HG03066 (cell line): ENCODE measurements at regions not wholly inside any gene's neighbourhood (a gene's known extent, or its start where the extent isn't known, plus 50 kb on each side); places are given as distances from the start of the nearest gene placed in this dataset.
"Not testable (repeated sequence)": the region's sequence is repeated elsewhere in the genome, so short reads cannot be mapped to it uniquely, and the experiment has no call there.

Experiments
- ATAC-seq: cut with Tn5 transposase; IDR thresholded peaks from one replicate; pipeline ENCODE4 v1.9.1; 2021; ENCODE audit warnings: low read depth; ENCODE audit not compliant: unreplicated experiment

DNA sequence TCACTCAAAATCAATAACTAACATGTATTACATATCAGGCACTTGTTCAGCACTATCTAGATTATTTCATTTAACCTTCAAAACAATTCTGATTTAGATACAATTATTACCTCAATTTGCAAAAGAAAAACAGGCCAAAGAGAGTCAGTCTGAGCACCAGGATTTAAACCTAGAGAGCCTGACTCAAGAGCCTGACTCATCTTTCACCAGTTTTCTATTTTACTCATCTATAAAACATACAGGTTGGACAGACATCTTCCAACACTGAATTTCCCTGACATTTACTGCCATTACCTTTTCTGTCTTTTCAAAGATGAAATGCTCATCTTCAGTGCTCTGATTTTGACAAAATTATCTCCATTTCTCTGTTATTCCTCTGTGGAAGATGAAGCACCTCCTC, 116.5 kb downstream of the MRPL39 start:
- no peak for ATAC-seq

DNA sequence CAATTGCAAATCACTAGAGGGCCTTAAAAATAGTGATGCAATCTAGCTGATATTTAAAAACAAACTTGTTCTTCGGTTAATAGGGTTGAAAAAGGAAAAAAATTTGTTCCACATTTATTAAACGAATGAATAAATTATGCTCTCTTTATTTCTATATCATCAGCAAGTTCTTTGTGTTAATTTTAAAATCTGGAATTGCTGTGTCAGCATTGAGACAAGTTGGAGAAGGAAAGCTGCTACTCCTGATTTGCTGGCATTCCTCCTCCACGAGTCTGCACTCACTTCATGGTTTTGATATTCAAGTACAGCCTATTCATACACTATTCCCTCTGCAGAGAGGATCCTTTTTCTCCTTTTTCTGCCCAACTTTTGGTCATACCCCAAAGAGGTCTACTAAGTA, 117.6 kb downstream of the MRPL39 start:
- ATAC-seq = no peak

DNA sequence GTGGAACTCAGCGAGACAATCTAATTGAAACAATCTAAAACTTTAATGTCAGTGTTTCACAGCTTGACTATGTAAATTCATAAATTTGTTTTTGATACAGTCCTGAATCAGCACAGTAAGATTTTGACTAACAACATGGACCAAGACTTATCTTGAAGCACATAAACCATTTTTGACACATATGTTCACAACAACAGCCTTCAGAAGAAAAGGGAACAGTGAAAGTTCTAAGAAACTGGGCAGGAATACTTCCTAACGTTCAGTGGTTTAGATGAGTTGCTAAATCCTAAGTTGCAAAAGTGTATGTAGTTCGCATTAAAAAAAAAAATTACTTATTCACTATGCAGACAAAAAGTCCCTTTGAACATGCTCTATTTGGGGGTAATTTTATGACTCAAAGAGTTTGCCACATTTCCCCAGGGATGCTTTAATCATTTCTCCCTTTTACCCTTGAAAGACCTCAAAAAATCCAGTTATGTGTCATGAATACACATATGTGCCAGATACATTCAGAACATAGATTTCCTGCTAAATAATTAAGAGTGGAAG, 120.2 kb downstream of the MRPL39 start:
- ATAC-seq = peak; percentile 59

DNA sequence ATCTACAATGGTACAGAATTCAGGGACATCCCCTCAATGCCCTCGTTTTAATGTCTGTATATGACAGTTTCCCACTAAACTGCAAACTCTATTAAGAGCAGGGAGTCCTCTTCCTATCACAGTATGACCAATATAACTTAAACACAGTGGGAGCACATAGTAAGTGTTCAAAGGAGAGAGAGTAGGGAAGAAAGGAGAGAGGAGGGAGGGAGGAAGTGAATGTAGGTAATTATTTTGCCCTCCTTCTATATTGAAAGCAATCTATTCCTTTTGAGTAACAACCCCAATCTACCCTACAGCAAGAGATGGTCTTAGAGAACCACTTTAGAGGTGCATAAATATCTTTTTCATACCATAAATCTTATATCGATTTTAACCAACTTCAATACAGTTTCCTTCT, 121.4 kb downstream of the MRPL39 start:
- no peak for ATAC-seq

DNA sequence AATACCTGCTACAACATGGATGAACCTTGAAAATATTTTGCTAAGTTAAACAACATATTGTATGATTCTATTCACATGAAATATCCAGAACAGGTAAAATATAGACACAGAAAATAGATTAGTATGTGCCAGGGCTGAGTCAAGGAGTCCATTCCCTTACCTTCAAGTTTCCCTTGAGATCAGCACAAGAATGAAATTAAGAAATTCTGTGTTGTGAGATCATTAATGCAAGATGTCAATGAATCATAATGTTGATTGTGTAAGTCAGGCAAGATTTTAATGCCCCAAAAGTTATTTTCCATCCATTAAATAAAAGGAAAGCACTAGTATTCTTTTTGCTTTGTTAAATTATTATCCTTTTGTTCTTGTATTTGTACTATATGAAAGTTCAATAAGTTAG, 139.4 kb downstream of the MRPL39 start:
- no peak for ATAC-seq

DNA sequence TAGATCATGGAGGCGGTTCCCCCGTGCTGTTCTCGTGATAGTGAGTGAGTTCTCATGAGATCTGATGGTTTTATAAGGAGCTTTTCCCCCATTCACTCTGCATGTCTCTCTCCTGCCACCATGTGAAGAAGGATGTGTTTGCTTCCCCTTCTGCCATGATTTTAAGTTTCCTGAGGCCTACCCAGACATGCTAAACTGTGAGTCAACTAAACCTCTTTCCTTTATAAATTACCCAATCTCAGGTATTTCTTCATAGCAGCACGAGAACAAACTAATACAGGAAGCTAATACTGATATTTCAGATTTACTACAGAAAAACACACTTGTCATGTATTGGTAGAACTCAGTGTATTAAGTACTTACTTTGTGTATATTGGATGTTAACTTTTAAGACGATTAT, 140.2 kb downstream of the MRPL39 start:
- ATAC-seq = not testable (repeated sequence)

DNA sequence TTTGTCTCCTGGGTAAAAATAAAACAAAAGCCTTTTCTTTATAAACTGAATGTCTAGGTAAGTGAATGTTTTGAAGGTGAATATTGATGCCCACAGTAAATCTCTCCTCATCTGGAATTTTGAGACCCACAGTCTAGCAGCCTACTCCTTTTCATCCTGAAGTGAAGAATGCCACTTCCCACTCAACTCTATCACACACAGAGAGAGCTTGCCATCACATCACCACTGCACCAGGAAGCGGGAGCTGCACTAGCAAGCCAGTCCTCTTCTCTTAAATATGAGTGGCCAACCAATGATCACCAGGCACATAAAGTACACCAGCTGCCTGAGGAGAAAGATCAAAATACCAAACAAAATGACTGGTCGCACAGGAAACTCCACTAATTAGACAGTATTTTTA, 140.8 kb downstream of the MRPL39 start:
- no peak for ATAC-seq

DNA sequence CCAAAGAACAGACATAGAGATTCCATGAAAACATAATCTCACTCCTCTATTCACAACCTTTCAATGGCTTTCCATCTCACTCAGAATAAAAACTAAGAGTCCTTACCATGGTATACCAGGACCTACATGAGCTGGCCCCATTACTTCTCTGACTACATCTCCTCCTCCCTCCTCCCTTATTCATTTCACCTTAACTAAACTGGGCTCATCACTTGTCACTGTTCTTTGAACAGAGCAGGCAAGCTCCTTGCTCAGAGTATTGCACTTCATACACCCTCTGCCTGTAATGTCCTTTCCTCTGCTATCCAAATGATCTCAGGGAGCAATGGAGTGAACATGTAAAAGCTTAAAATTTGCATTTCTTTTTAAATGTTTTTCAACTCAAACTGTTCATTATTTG, 142.0 kb downstream of the MRPL39 start:
- ATAC-seq = no peak

DNA sequence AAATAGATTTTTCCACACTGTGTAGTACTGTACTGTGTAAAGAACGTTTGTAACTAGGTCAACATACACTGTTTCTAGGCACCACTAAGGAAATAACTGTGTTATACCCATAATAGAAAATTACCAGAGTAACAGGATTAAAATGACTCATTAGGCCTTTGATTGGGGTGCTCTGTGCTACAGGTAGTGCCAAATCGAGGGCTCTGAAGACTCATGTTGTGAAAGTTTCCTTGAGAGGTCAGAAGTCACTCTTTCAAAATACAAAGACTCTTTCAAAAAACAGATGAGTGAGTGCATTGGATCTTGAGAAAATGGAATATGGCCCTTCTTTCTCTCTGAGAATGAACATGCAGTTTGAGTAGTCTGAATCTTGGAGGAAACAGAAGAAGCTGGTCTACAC, 143.0 kb downstream of the MRPL39 start:
- ATAC-seq = no peak

DNA sequence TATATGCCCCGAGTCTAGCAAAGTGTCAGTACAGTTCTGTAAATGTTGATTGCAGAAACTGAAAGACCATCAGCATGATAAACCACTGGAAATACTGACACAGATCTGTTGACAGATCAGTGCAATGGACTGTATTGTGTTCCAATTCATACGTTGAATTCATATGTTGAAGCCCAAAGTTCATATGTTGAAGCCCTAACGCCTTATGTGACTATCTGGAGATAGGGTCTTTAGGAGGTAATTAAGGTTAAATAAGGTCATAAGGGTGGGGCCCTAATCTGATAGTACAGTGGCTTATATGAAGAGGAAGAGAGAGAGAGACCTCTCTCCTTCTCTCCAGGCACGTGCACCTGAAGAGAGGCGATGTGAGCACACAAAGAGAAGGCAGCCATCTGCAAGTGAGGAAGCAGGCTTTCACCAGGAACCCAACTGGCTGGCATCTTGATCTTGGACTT, 144.7 kb downstream of the MRPL39 start:
- peak; percentile 52 for ATAC-seq

DNA sequence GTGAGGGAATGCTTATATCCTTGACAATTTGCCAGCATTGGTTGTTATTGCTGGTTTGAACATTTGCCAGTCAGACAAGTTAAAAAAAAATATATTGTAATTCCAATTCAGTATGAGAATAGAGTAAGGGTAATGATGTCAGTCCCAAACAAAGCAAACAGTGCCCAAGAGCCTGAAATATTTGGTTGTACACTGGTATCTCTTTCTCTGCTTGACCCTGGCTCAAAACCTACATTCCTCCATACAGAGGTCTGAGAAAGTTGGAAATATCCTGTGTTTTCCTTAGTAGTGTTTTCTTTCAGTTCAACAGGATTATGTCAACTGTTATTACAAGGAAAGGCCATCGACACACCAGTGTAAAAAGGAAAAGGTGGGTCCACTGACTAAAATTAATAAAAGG, 145.6 kb downstream of the MRPL39 start:
- no peak for ATAC-seq

DNA sequence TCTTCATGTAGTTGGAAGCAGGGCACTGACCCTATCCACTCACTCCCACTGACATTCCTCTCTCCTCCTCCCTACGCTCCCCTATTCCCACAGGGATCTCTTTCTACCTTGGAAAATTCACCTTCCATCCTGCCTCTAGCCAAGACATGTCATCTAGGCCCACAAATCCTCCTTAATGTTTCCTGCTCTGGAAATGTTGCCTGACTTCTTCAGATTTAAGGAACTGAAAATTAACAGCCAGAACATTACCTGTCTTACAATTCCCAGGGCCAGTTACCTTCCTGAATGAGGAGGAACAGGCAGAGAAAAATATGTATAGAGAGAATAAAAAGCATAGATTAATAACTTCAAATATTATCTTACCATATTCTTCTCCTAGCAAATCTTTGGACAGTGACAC, 147.3 kb downstream of the MRPL39 start:
- ATAC-seq = no peak

DNA sequence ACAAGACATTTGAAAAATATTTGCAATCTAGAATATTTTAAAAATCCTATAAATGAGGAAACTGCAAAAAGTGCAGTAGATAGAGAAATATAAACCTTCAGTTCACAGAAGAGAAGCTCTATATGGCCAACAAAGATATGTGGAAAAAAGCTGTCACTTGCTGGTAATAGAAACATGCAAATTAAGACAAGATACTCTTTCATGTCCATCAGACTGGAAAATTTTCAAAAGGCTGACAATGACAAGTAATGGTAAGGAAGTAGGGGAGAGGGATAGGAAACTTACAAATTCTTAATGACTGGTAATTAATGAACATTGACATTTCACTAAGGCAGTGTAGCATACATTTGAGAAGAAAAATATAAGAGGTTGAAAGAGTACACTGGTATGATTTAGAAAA, 147.9 kb downstream of the MRPL39 start:
- ATAC-seq = no peak

DNA sequence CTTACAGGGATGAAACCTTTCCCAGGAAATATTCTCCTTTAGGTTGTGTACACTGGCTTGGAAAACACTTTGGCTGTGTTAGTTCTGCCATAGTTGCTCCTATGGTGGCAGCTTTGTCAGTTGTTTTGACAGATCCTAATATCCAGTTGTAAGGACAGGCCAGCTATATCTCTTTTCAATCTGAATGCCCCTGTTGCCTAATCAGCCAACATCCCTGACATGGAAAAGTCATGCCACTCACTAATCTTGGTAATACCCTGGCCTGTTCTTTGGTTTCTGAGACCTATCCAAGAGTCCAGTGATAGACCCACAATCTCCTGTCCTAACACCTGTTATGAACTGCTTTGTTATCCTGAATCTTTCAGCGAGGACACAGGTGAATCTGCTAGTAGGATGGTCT, 148.8 kb downstream of the MRPL39 start:
- no peak for ATAC-seq

DNA sequence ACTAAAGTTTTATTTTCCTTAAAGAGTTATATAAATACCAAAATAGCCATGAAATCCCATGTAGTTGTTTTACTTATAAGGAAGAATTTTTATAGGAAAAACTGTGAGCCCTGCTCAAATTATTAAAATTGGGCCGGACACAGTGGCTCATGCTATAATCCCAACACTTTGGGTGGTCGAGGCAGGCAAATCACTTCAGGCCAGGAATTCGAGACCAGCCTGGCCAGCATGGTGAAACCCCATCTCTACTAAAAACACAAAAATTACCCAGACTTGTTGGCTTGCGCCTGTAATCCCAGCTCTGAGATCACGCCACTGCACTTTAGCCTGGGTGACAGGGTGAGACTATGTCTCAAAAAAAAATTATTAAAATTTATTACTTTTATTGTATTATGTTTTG, 149.3 kb downstream of the MRPL39 start:
- no peak for ATAC-seq

DNA sequence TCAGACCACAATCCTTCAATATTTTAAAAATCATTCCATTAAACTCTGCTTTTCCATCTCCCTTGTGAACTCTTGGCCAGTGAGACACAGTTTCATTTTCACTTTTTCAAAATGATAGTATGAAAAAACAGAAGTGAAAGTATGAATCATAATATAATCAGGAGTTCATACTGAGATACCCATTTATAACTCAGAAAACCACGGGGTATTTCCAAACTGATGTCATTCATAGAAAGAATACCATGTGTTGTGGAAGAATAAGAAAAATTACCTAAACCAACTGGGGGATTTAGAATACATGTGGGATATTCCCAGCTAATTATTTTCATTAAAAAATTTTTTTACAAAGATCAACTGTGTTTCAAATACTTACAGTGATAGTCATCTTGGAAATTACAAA, 149.9 kb downstream of the MRPL39 start:
- ATAC-seq = peak; percentile 65

DNA sequence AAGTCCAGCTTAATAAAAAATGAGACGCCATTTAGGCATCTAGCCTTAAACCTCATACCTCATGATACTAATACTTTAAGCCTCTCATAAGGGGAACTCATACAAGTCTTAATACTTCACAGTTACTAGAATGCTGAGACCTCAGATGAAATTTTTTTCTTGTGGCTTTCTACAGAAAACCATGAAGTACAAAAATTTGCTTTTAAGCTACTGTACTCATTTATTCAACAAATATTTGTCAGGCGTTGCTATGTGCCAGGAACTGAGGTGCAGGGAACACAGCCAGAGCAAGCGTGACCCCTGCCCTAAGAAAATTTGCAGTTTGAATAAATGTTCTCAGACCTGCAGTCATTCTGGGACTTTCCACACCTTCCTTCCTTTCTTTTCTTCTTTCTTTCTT, 150.6 kb downstream of the MRPL39 start:
- ATAC-seq = peak; percentile 34

DNA sequence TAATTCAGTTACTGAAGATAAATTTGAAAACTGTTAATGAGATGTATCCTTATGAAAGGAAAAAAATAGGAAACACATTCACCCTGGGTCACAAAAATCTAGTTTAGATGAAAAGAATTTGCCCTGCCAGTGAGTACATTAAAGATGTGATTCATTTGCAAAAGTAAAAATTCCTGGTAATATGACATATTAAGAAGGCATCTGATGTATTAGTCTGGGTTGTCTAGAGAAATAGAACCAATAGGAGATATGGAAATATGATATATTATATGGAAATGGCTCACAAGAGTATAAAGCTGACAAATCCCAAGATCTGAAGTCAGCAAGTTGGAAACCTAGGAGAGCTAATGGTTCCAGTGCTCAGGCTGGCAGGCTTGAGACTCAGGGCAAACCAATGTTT, 153.8 kb downstream of the MRPL39 start:
- no peak for ATAC-seq

DNA sequence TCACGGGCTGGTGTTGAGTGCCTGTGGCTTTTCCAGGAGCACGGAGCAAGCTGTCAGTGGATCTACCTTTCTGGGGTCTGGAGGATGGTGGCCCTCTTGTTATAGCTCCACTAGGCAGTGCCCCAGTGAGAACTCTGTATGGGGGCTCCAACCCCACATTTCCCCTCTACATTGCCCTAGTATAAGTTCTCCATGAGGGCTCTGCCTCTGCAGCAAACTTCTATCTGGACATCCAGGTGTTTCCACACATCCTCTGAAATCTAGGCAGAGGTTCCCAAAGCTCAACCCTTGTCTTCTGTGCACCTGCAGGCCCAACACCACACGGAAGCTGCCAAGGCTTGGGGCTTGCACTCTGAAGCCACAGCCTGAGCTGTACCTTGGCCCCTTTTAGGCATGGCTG, 157.3 kb downstream of the MRPL39 start:
- no peak for ATAC-seq

DNA sequence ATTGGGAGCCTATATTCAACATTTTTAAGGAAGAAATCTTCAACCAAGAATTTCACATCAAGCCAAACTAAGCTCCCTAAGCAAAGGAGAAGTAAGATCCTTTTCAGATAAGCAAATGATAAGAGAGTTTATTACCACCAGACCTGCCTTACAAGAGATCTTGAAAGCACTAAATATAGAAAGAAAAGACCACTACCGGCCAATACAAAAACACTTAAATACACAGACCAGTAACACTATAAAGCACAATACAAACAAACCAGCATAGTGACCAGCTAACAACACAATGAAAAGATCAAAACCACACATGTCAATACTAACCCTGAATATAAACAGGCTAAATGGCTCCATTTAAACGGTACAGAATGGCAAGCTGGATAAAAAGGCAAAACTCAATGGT, 165.4 kb downstream of the MRPL39 start:
- no peak for ATAC-seq

DNA sequence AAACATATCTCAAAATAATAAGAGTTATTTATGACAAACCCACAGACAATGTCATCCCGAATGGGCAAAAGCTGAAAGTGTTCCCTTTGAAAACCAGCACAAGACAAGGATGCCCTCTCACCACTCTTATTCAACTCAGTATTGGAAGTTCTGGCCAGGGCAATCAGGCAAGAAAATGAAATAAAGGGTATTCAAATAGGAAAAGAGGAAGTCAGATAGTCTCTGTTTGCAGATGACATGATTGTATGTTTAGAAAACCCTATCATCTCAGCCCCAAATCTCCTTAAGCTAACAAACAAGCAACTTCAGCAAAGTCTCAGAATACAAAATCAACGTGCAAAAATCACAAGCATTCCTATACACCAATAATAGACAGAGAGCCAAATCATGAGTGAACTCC, 169.8 kb downstream of the MRPL39 start:
- not testable (repeated sequence) for ATAC-seq

DNA sequence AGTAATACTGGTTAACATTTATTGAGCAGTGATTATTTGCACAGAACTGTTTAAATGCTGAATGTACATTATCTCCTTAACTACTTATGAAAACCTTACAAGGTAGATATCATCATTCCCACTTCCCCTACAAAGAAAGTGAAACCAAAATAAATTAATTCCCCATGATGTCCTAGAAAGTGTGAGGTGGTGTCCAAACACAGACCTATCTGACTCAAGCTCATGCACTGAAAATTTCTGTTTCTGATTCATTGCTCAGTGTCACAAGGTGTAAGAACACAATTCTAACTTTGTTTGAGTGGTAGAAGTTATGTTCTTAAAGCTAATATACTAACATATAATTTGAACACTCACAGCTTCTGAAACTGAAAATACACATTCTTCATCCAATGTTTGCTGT, 178.7 kb downstream of the MRPL39 start:
- ATAC-seq = peak; percentile 42

DNA sequence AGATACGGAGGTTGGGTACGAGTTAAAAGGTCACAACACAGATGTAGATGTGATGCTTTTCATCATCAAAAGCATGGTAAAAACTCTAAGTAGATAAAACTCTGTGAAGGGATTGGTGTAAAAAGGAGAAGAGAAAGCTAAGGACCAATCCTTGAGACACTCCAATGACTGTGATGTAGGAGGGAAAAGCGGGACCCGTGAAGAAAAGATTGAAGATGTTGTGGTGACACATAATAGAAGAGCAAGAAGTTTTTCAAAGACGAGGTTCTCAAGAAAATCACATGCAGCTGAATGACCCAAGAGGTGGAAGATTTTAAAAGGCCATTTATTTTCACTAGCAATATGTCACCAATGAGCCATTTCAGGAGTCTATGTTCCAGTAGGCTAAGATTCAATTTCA, 179.5 kb downstream of the MRPL39 start:
- ATAC-seq = no peak
